ENCODE measurements at regions not wholly inside any gene's neighbourhood (a gene's known extent, or its start where the extent isn't known, plus 50 kb on each side); places are given as distances from the start of the nearest gene placed in this dataset.

GRCh38 chr2:20916604-20917286 is 93.8 kb upstream of the LDAH start:
- intact Hi-C loops (cut with DNase I, micrococcal nuclease) = no loop called here
- DNase-seq = no peak
- peak; percentile 37 for ATAC-seq

GRCh38 chr2:20915271-20915670 is 92.4 kb upstream of the LDAH start:
- ATAC-seq (no peak), DNase-seq (no peak)
- intact Hi-C loops (cut with DNase I, micrococcal nuclease) = no loop called here

GRCh38 chr2:20914771-20915170 is 91.9 kb upstream of the LDAH start:
- no peak for DNase-seq
- intact Hi-C loops (cut with DNase I, micrococcal nuclease) = no loop called here
- no peak for ATAC-seq

- ATAC-seq (no peak), DNase-seq (no peak)
- intact Hi-C loops (cut with DNase I, micrococcal nuclease) = no loop called here
Observed at GRCh38 chr2:20914087-20914486, 91.2 kb upstream of the LDAH start.

- ATAC-seq (no peak), DNase-seq (no peak)
- intact Hi-C loops (cut with DNase I, micrococcal nuclease) = no loop called here
Observed at GRCh38 chr2:20913491-20913890, 90.6 kb upstream of the LDAH start.

- no peak for DNase-seq
- ATAC-seq = no peak
- intact Hi-C loops (cut with DNase I, micrococcal nuclease) = no loop called here
Observed at GRCh38 chr2:20900052-20900636, 77.2 kb upstream of the LDAH start.

- intact Hi-C loops (cut with DNase I, micrococcal nuclease) = no loop called here
- DNase-seq (no peak), ATAC-seq (no peak)
Observed at GRCh38 chr2:20897874-20898453, 75.1 kb upstream of the LDAH start.

GRCh38 chr2:20897047-20897446 is 74.1 kb upstream of the LDAH start:
- intact Hi-C loops (cut with DNase I, micrococcal nuclease) = no loop called here
- no peak for DNase-seq
- ATAC-seq = no peak

GRCh38 chr2:20884829-20885228 is 61.9 kb upstream of the LDAH start:
- no peak for ATAC-seq
- DNase-seq = no peak
- intact Hi-C loops (cut with DNase I, micrococcal nuclease) = no loop called here

- intact Hi-C loops (cut with DNase I, micrococcal nuclease) = no loop called here
- DNase-seq (no peak), ATAC-seq (no peak)
Observed at GRCh38 chr2:20882466-20883170, 59.7 kb upstream of the LDAH start.

GRCh38 chr2:20880221-20880771 is 57.4 kb upstream of the LDAH start:
- DNase-seq (no peak), ATAC-seq (no peak)
- intact Hi-C loops (cut with DNase I, micrococcal nuclease) = no loop called here

- intact Hi-C loops (cut with DNase I, micrococcal nuclease) = no loop called here
- DNase-seq (no peak), ATAC-seq (no peak)
Observed at GRCh38 chr2:20879221-20879620, 56.3 kb upstream of the LDAH start.

GRCh38 chr2:20877960-20878359 is 55.1 kb upstream of the LDAH start:
- ATAC-seq = no peak
- intact Hi-C loops (cut with DNase I, micrococcal nuclease) = no loop called here
- no peak for DNase-seq

Measured in left colon (tissue), 2 donors.